Retina (tissue), 1 donor: ENCODE measurements at regions not wholly inside any gene's neighbourhood (a gene's known extent, or its start where the extent isn't known, plus 50 kb on each side); places are given as distances from the start of the nearest gene placed in this dataset.

Experiments used
- DNase-seq: peaks from one replicate; pipeline ENCODE4 v3.0.0-alpha.2; 2016

GRCh38 chr2:222798528-222798927 is 62.3 kb upstream of the ACSL3 start:
- no peak for DNase-seq

DNA sequence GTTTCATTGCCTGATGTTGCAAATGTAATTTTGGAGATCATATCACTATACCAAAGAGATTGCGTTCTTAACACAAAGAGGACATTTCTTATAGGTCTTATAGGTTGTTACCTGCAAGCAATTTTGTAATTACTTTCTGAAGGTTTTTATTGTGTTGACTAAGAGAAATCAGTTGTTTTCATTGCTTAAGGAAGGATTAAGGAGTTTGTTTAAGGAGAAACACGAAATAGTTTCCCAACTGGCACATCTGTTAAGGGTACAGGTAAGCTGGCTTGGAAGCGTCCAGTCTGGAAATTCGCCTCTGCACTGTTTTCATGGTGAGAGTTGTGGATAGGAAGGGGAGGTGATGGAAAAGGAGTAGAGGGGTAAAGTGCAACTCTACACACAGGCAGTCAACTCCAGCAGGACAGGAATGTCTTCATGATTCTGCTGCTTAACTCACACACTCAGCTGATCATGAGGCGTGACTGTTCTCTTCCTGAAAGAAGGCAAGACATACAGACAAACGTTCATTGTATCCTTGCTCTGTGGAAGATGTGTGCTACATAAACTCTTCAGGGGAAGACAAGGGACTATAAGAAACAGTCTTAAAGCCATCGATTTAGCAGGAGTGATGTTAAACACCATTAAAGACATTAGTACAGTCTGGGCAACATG is 61.4 kb upstream of the ACSL3 start:
- no peak for DNase-seq

DNA sequence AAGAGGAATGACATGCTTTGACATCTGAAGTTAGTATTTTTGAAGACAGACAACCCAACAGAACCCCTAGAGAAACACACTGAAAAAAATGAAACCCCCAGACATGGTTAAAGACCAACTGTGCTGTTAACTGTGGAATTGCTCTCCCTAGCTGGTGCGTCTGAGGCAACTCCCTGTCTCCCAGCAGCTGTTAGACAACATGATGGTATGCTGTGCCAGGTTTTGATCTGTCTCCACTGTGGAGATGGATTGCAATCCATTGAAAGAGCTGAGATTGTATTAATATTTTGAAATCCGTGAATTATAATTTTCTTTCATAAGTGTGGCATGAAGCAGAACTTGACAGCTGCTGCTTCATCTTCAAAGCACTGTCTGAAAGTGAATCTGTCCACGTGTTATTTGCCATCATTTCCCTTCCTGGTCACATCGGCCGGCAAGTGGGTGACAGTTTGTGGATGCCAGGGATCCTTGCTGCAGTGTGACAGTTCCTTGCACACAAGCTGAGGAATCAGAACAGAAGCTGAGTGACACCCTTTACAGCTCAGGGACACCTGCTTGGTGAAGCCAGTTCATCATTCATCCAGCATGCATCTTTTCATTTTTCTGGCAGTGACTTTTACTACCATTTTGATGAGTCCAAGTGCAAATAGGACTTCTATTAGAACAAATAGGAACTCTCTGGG is 58.2 kb upstream of the ACSL3 start:
- DNase-seq = no peak

DNA sequence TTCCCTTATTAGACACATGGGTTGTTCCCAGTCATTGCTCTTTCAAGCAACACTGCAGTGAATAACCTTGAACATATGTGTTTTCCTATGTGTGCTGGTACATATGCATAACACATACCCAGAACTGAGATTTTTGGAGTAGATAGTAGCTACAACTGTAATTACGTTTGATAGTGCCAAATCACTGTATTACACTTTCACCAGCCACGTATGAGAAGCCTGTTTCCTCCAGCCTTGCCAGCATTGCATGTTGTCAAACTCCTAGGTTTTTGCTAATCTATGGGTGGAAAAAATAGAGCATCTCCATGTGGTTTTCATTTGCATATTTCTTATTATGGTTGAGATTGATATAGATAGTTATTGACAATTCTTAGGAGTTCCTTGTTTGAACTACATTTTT is 56.5 kb upstream of the ACSL3 start:
- DNase-seq = no peak

DNA sequence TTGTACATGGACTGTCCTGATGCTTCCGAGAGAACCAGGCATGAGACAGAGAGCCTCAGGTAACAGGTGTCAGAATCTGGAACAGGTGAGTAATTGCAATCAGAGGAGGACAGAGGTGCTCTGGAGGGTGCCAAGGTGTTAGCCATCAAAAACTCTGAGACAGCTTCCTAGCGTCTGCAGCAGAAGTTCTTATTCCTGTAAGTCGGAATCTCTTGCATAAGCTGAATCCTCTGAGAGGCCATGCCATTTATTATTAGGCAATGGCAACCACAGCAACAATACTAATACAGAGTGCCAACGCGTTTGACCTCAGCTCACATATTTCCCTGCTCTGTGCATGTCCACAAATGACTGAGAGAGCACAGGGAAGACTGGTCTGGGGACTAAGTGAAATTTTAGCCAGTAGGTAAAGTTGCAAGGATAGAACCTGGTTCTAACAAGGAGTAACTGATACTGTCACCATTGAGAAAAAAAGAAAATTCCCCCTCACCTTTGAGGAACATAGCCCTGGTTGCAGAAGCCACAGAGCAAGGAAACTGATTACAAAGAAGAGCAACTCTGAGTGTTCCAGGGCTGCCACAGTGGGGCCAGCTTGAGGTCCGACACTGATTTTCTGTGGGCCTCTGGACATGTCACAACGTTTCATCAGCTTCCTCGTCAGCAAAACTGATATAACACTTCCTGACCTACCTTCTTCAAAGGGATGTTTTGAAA is 55.1 kb upstream of the ACSL3 start:
- DNase-seq = no peak

DNA sequence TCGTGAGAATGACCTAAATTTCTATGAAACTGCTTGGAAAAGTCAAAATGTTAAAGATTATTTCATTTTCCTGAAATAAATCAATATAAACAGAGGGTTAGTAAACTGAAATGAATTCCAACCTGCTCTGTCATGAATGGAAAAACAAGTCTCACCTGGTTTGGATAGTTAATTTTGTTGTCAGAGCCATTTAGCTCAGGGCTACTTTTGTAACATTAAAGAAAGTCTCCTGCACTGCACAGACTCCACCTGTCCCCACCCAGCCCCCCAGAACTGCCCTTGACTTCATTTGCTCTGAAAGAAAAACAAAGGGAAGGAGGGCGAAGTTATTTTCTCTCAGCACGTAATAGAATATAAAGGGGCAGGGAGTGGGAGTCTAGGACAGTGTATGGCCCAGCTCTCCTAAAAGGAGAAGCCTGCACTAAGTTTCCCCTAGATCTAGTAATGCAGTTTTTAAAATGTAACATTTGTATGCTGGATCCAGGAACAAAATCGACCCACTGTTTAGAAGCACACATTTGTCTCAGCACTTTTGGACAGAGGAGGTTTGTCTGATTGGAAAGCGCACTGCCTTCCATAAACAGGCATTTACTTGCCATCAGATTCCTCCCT is 54.2 kb upstream of the ACSL3 start:
- DNase-seq = no peak

DNA sequence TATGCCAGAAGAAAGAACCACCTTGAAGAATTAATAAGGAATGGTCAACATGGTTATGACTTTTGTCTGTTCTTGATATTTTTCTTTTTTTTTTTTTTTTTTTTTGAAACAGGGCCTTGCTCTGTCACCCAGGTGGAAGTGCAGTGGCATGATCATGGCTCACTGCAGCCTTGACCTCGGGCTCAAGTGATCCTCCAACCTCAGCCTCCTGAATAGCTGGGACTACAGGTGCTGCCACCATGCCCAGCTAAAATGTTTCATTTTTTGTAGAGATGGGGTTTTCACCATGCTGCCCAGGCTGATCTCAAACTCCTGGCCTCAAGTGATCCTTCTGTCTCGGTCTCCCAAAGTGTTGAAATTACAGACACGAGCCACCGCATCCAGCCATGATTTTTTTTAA is 53.4 kb upstream of the ACSL3 start:
- no peak for DNase-seq

- no peak for DNase-seq
Measured at GRCh38 chr2:222809582-222809981, 51.3 kb upstream of the ACSL3 start.

- no peak for DNase-seq
Measured at GRCh38 chr2:222810044-222810443, 50.8 kb upstream of the ACSL3 start.
